HepG2 (cell line): ENCODE measurements at regions not wholly inside any gene's neighbourhood (a gene's known extent, or its start where the extent isn't known, plus 50 kb on each side); places are given as distances from the start of the nearest gene placed in this dataset.

Experiments
- BRF2 ChIP-seq: sonication (generic); formaldehyde crosslinking; IDR thresholded peaks from 2 replicates; pipeline ENCODE4 v1.8.1; 2022; ENCODE audit warnings: mild to moderate bottlenecking, missing genetic modification reagents
- HMG20B ChIP-seq: conservative IDR thresholded peaks from 2 replicates; pipeline ENCODE4 v1.6.1; 2016; ENCODE audit warnings: missing genetic modification reagents, missing compliant biosample characterization
- MTF2 ChIP-seq: sonication (generic); formaldehyde crosslinking; IDR thresholded peaks from 2 replicates; pipeline ENCODE4 v1.5.0; 2020; ENCODE audit warnings: missing genetic modification reagents, borderline replicate concordance
- ONECUT2 ChIP-seq: sonication (generic); formaldehyde crosslinking; IDR thresholded peaks from 2 replicates; pipeline ENCODE4 v1.4.0; 2020; ENCODE audit warnings: missing genetic modification reagents
- SAP130 ChIP-seq: IDR thresholded peaks from 2 replicates; pipeline ENCODE4 v1.6.1; 2016; ENCODE audit warnings: low read depth
- SOX13 ChIP-seq, 3 experiments: fragments of 450-650 bp in 1 of 3; sonication (generic) in 1 of 3; formaldehyde crosslinking in 1 of 3; IDR thresholded peaks in 2 of 3; conservative IDR thresholded peaks in 1 of 3; 2 replicates each; pipeline versions ENCODE4 v1.5.0 to v1.6.1; 2016 to 2020; ENCODE audit warnings: antibody characterized with exemption in 1 of 3, mild to moderate bottlenecking in 1 of 3, missing compliant biosample characterization in 1 of 3, missing genetic modification reagents in 1 of 3, moderate library complexity in 1 of 3
- ZFX ChIP-seq: sonication (generic); formaldehyde crosslinking; IDR thresholded peaks from 2 replicates; pipeline ENCODE4 v1.4.0; 2020; ENCODE audit warnings: mild to moderate bottlenecking, low read depth, missing genetic modification reagents, moderate library complexity
- ZMAT3 ChIP-seq: sonication (generic); formaldehyde crosslinking; conservative IDR thresholded peaks from 2 replicates; pipeline ENCODE4 v1.7.0; 2021; ENCODE audit warnings: missing genetic modification reagents
- ZNF101 ChIP-seq: sonication (generic); formaldehyde crosslinking; IDR thresholded peaks from 2 replicates; pipeline ENCODE4 v1.4.0; 2020; ENCODE audit warnings: mild to moderate bottlenecking, low read depth, missing genetic modification reagents, borderline replicate concordance
- ZNF232 ChIP-seq: sonication (generic); formaldehyde crosslinking; IDR thresholded peaks from 2 replicates; pipeline ENCODE4 v1.4.0; 2020; ENCODE audit warnings: missing genetic modification reagents, borderline replicate concordance
- ZNF264 ChIP-seq: sonication (generic); formaldehyde crosslinking; IDR thresholded peaks from 2 replicates; pipeline ENCODE4 v1.4.0; 2020; ENCODE audit warnings: missing genetic modification reagents
- ZNF292 ChIP-seq: sonication (generic); formaldehyde crosslinking; IDR thresholded peaks from 2 replicates; pipeline ENCODE4 v1.8.1; 2022; ENCODE audit warnings: mild to moderate bottlenecking, low read depth, missing genetic modification reagents, borderline replicate concordance
- ZNF337 ChIP-seq: sonication (generic); formaldehyde crosslinking; IDR thresholded peaks from 2 replicates; pipeline ENCODE4 v1.5.1; 2020; ENCODE audit warnings: missing genetic modification reagents, low read depth, mild to moderate bottlenecking, borderline replicate concordance
- ZNF430 ChIP-seq: sonication (generic); formaldehyde crosslinking; IDR thresholded peaks from 2 replicates; pipeline ENCODE4 v1.9.0; 2021; ENCODE audit warnings: mild to moderate bottlenecking, missing genetic modification reagents
- ZNF605 ChIP-seq: sonication (generic); formaldehyde crosslinking; IDR thresholded peaks from 2 replicates; pipeline ENCODE4 v1.8.0; 2022; ENCODE audit warnings: mild to moderate bottlenecking, missing genetic modification reagents
- ZNF629 ChIP-seq: sonication (generic); formaldehyde crosslinking; conservative IDR thresholded peaks from 2 replicates; pipeline ENCODE4 v1.5.0; 2020; ENCODE audit warnings: missing genetic modification reagents
- ZNF703 ChIP-seq: sonication (generic); formaldehyde crosslinking; IDR thresholded peaks from 2 replicates; pipeline ENCODE4 v1.5.1; 2020; ENCODE audit warnings: missing genetic modification reagents, mild to moderate bottlenecking, moderate library complexity, borderline replicate concordance
- ZNF737 ChIP-seq: sonication (generic); formaldehyde crosslinking; IDR thresholded peaks from 2 replicates; pipeline ENCODE4 v1.5.0; 2020; ENCODE audit warnings: missing genetic modification reagents, mild to moderate bottlenecking, borderline replicate concordance
- ZNF761 ChIP-seq: sonication (generic); formaldehyde crosslinking; conservative IDR thresholded peaks from 2 replicates; pipeline ENCODE4 v1.4.0; 2020; ENCODE audit warnings: mild to moderate bottlenecking, missing genetic modification reagents
- ZNF878 ChIP-seq: sonication (generic); formaldehyde crosslinking; IDR thresholded peaks from 2 replicates; pipeline ENCODE4 v1.8.1; 2023; ENCODE audit warnings: mild to moderate bottlenecking, missing genetic modification reagents, moderate library complexity
- TF ChIP-seq, protein P1 (sequence below): sonication (generic); formaldehyde crosslinking; IDR thresholded peaks from 2 replicates; pipeline ENCODE4 v1.9.0; 2022; ENCODE audit warnings: missing genetic modification reagents, mild to moderate bottlenecking, borderline replicate concordance
- TF ChIP-seq, protein P2 (sequence below): IDR thresholded peaks from 2 replicates; pipeline ENCODE4 v1.6.1; 2016; ENCODE audit warnings: missing compliant biosample characterization, missing genetic modification reagents, borderline replicate concordance
- TF ChIP-seq, protein P3 (sequence below): IDR thresholded peaks from 2 replicates; pipeline ENCODE4 v1.6.1; 2016; ENCODE audit warnings: mild to moderate bottlenecking

DNA sequence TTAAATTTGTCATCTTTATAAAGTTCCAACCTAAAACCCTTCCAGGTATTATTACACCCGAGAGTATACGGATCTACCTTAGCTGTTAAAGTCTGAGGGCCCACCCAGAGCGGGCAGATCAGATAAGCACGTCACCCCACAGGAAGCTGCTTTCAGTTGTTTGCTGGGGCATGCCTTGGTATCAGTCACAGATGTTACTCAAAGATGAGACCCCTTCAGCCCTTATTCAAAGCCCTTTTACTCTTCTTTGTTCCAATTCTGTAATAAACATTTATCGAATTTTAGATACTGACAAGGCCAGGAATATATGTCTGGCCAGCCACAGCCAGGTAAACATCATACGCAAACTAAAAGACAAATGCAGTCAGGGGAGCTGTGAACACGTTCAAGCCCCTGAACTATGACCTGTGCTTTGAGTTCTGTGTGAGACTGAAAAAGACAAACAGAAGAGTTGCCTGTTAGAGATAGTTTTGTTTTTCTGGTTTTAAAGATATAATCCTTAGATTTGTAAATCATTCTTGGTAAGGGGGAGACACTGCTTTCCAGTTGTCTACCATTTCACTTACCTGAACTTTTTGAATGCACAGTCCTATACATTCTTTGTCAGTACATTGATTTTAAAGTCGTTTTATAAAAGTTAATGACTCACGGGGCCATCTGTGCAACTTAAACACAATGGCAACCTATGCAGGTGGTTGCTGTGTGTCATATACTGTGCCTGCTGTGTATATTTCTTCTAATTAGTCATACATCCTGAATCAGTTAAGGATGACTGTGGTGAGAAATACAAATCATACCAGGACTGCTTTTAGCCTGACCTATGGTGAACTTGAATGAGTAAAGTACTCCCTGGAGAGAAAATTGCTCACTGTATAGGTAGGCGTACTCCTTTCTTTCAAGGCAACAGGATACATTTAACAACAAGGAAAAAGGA, 100.5 kb upstream of the ITPRID2 start (continued):
- TF ChIP-seq ZNF737 (CRISPR knock-in tag) (no peak), ZNF703 (CRISPR knock-in tag) (no peak), ZNF264 (CRISPR knock-in tag) (0 out of 2 replicates have a peak, but pooled peaks have one; percentile 21), BRF2 (CRISPR knock-in tag) (0 out of 2 replicates have a peak, but pooled peaks have one; percentile 67), ZNF292 (CRISPR knock-in tag) (peak; percentile 94), ZNF337 (CRISPR knock-in tag) (0 out of 2 replicates have a peak, but pooled peaks have one; percentile 22), ZNF761 (no peak), ZNF232 (CRISPR knock-in tag) (peak; percentile 43; the same call in 1 of the 2 replicates), SAP130 (peak; percentile 75), MTF2 (no peak), ZNF605 (peak; percentile 69), ZNF629 (CRISPR knock-in tag) (no peak), ZNF878 (CRISPR knock-in tag) (peak; percentile 29; the same call in 1 of the 2 replicates), ZNF430 (peak; percentile 31; the same call in 1 of the 2 replicates), ZMAT3 (no peak), ONECUT2 (CRISPR knock-in tag) (peak; percentile 73), ZNF101 (no peak), SOX13 (IDR thresholded peaks at IDR 0.05) (peak; percentile 48; the same call in 1 of the 2 replicates), SOX13 (CRISPR knock-in tag; conservative IDR thresholded peaks at IDR 0.05 in 1 of 2, IDR thresholded peaks at IDR 0.05 in 1 of 2) (peak in 1 of 2 experiments; percentile 89; a peak in 2 of 4 replicates), HMG20B (CRISPR knock-in tag) (0 out of 2 replicates have a peak, but pooled peaks have one; percentile 17), ZFX (CRISPR knock-in tag) (peak; percentile 47; the same call in 1 of the 2 replicates)
- TF ChIP-seq, protein P1, sequence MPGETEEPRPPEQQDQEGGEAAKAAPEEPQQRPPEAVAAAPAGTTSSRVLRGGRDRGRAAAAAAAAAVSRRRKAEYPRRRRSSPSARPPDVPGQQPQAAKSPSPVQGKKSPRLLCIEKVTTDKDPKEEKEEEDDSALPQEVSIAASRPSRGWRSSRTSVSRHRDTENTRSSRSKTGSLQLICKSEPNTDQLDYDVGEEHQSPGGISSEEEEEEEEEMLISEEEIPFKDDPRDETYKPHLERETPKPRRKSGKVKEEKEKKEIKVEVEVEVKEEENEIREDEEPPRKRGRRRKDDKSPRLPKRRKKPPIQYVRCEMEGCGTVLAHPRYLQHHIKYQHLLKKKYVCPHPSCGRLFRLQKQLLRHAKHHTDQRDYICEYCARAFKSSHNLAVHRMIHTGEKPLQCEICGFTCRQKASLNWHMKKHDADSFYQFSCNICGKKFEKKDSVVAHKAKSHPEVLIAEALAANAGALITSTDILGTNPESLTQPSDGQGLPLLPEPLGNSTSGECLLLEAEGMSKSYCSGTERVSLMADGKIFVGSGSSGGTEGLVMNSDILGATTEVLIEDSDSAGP (CRISPR knock-in tag) = no peak
- TF ChIP-seq, protein P2, sequence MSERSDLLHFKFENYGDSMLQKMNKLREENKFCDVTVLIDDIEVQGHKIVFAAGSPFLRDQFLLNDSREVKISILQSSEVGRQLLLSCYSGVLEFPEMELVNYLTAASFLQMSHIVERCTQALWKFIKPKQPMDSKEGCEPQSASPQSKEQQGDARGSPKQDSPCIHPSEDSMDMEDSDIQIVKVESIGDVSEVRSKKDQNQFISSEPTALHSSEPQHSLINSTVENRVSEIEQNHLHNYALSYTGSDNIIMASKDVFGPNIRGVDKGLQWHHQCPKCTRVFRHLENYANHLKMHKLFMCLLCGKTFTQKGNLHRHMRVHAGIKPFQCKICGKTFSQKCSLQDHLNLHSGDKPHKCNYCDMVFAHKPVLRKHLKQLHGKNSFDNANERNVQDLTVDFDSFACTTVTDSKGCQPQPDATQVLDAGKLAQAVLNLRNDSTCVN (CRISPR knock-in tag) = no peak
- TF ChIP-seq, protein P3, sequence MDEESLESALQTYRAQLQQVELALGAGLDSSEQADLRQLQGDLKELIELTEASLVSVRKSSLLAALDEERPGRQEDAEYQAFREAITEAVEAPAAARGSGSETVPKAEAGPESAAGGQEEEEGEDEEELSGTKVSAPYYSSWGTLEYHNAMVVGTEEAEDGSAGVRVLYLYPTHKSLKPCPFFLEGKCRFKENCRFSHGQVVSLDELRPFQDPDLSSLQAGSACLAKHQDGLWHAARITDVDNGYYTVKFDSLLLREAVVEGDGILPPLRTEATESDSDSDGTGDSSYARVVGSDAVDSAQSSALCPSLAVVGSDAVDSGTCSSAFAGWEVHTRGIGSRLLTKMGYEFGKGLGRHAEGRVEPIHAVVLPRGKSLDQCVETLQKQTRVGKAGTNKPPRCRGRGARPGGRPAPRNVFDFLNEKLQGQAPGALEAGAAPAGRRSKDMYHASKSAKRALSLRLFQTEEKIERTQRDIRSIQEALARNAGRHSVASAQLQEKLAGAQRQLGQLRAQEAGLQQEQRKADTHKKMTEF = peak; percentile 69
